ENCODE measurements at regions not wholly inside any gene's neighbourhood (a gene's known extent, or its start where the extent isn't known, plus 50 kb on each side); places are given as distances from the start of the nearest gene placed in this dataset.
"Not testable (repeated sequence)": the region's sequence is repeated elsewhere in the genome, so short reads cannot be mapped to it uniquely, and the experiment has no call there.

GRCh38 chr5:167936944-167937634 lies 354.4 kb upstream of the WWC1 start:
- DNase-seq (ENCODE audit: low spot score) = no peak

- no peak for DNase-seq (ENCODE audit: low spot score)
Observed at GRCh38 chr5:167937635-167937998, 353.8 kb upstream of the WWC1 start.

- no peak for DNase-seq (ENCODE audit: low spot score)
Observed at GRCh38 chr5:167939686-167940085, 351.8 kb upstream of the WWC1 start.

- no peak for DNase-seq (ENCODE audit: low spot score)
Observed at GRCh38 chr5:167940911-167941310, 350.5 kb upstream of the WWC1 start.

GRCh38 chr5:167941556-167941955 lies 349.9 kb upstream of the WWC1 start:
- DNase-seq (ENCODE audit: low spot score) = not testable (repeated sequence)

- no peak for DNase-seq (ENCODE audit: low spot score)
Observed at GRCh38 chr5:167943343-167943742, 348.1 kb upstream of the WWC1 start.

GRCh38 chr5:167944121-167944852 lies 347.2 kb upstream of the WWC1 start:
- DNase-seq (ENCODE audit: low spot score) = no peak

GRCh38 chr5:167945542-167946384 lies 345.7 kb upstream of the WWC1 start:
- no peak for DNase-seq (ENCODE audit: low spot score)

GRCh38 chr5:167947306-167947705 lies 344.1 kb upstream of the WWC1 start:
- no peak for DNase-seq (ENCODE audit: low spot score)

GRCh38 chr5:167948251-167948650 lies 343.2 kb upstream of the WWC1 start:
- no peak for DNase-seq (ENCODE audit: low spot score)

- DNase-seq (ENCODE audit: low spot score) = no peak
Observed at GRCh38 chr5:167949435-167949834, 342.0 kb upstream of the WWC1 start.

GRCh38 chr5:167950126-167950721 lies 341.2 kb upstream of the WWC1 start:
- DNase-seq (ENCODE audit: low spot score) = peak; percentile 16

- no peak for DNase-seq (ENCODE audit: low spot score)
Observed at GRCh38 chr5:167951116-167951515, 340.3 kb upstream of the WWC1 start.

- no peak for DNase-seq (ENCODE audit: low spot score)
Observed at GRCh38 chr5:167952278-167952995, 339.0 kb upstream of the WWC1 start.

GRCh38 chr5:167953151-167953798 lies 338.2 kb upstream of the WWC1 start:
- DNase-seq (ENCODE audit: low spot score) = no peak

GRCh38 chr5:167961731-167962130 lies 329.7 kb upstream of the WWC1 start:
- no peak for DNase-seq (ENCODE audit: low spot score)

GRCh38 chr5:167964529-167964928 lies 326.9 kb upstream of the WWC1 start:
- no peak for DNase-seq (ENCODE audit: low spot score)

GRCh38 chr5:167965710-167966109 lies 325.7 kb upstream of the WWC1 start:
- no peak for DNase-seq (ENCODE audit: low spot score)

- no peak for DNase-seq (ENCODE audit: low spot score)
Observed at GRCh38 chr5:167966979-167967378, 324.5 kb upstream of the WWC1 start.

- DNase-seq (ENCODE audit: low spot score) = no peak
Observed at GRCh38 chr5:167967494-167968177, 323.8 kb upstream of the WWC1 start.

- no peak for DNase-seq (ENCODE audit: low spot score)
Observed at GRCh38 chr5:167968837-167969236, 322.6 kb upstream of the WWC1 start.

Measured in hepatic stellate cell (primary cell).